OCI-LY3 (cell line): ENCODE measurements at regions not wholly inside any gene's neighbourhood (a gene's known extent, or its start where the extent isn't known, plus 50 kb on each side); places are given as distances from the start of the nearest gene placed in this dataset.

Experiments used
- EZH2phosphoT487 ChIP-seq: fragments of 200-600 bp; shearing (Covaris generic); IDR thresholded peaks from 2 replicates; pipeline ENCODE4 v1.6.1; 2018; ENCODE audit warnings: antibody characterized with exemption, mixed run types, low read depth
- TF ChIP-seq, protein P1 (sequence below): fragments of 200-600, 300-600 bp; sonication (generic); IDR thresholded peaks from 2 replicates; pipeline ENCODE4 v1.5.1; 2014; ENCODE audit warnings: antibody characterized with exemption, low read length, low read depth

DNA sequence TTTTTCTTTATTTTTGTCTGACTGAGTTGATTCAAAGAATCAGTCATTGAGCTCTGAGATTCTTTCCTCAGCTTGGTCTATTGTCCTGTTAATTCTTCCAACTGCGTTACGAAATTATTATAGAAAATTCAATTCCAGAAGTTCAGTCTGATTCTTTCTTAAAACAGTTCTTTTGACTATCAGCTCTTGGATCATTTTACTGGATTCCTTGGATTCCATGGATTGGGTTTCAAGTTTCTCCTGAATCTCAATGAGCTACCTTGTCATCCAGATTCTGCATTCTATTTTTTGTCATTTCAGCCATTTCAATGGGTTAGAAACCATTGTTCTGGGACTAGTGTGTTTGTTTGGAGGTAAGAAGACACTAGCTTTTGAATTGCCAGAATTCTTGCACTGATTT, 169.3 kb downstream of the PCDH20 start:
- TF ChIP-seq, protein P1, sequence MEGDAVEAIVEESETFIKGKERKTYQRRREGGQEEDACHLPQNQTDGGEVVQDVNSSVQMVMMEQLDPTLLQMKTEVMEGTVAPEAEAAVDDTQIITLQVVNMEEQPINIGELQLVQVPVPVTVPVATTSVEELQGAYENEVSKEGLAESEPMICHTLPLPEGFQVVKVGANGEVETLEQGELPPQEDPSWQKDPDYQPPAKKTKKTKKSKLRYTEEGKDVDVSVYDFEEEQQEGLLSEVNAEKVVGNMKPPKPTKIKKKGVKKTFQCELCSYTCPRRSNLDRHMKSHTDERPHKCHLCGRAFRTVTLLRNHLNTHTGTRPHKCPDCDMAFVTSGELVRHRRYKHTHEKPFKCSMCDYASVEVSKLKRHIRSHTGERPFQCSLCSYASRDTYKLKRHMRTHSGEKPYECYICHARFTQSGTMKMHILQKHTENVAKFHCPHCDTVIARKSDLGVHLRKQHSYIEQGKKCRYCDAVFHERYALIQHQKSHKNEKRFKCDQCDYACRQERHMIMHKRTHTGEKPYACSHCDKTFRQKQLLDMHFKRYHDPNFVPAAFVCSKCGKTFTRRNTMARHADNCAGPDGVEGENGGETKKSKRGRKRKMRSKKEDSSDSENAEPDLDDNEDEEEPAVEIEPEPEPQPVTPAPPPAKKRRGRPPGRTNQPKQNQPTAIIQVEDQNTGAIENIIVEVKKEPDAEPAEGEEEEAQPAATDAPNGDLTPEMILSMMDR, result no peak
- no peak for TF ChIP-seq EZH2phosphoT487
